KMS-11 (cell line): ENCODE measurements at regions not wholly inside any gene's neighbourhood (a gene's known extent, or its start where the extent isn't known, plus 50 kb on each side); places are given as distances from the start of the nearest gene placed in this dataset.

ENCODE experiments used
- H2AFZ ChIP-seq: fragments of 200-600 bp; sonication (generic); 2 replicates; pipeline ENCODE4 v1.6.1; 2016; ENCODE audit warnings: antibody characterized with exemption, mixed run types, low read depth
- H3K27ac ChIP-seq: fragments of 200-600 bp; sonication (generic); 2 replicates; pipeline ENCODE4 v1.6.1; 2016; ENCODE audit warnings: mild to moderate bottlenecking, mixed run types
- H3K27me3 ChIP-seq: fragments of 200-600 bp; sonication (generic); 2 replicates; pipeline ENCODE4 v1.6.1; 2017; ENCODE audit warnings: mild to moderate bottlenecking, low read depth, mixed run types, moderate library complexity; ENCODE audit not compliant: insufficient read depth
- H3K36me3 ChIP-seq: fragments of 200-600 bp; sonication (generic); 2 replicates; pipeline ENCODE4 v1.6.1; 2017; ENCODE audit warnings: mild to moderate bottlenecking, mixed run types; ENCODE audit not compliant: insufficient read depth
- H3K4me1 ChIP-seq: fragments of 200-600 bp; sonication (generic); 2 replicates; pipeline ENCODE4 v1.6.1; 2016; ENCODE audit warnings: mild to moderate bottlenecking, low read depth, mixed run types; ENCODE audit not compliant: poor library complexity, severe bottlenecking
- H3K4me2 ChIP-seq: fragments of 200-600 bp; sonication (generic); 2 replicates; pipeline ENCODE4 v1.7.0; 2016; ENCODE audit warnings: mild to moderate bottlenecking, mixed run types
- H3K4me3 ChIP-seq: fragments of 200-600 bp; sonication (generic); IDR thresholded peaks from 2 replicates; pipeline ENCODE4 v1.6.1; 2017; ENCODE audit warnings: low read depth, low read length, mixed read lengths; ENCODE audit not compliant: insufficient read depth
- H3K79me2 ChIP-seq: fragments of 200-600 bp; sonication (generic); 2 replicates; pipeline ENCODE4 v1.6.1; 2016; ENCODE audit warnings: low read depth, mixed run types; ENCODE audit not compliant: insufficient read depth
- H3K9ac ChIP-seq: fragments of 200-600 bp; sonication (generic); 2 replicates; pipeline ENCODE4 v1.6.1; 2016; ENCODE audit warnings: mild to moderate bottlenecking, mixed run types
- H4K20me1 ChIP-seq: fragments of 200-600 bp; sonication (generic); 2 replicates; pipeline ENCODE4 v1.6.1; 2016; ENCODE audit warnings: mild to moderate bottlenecking, mixed run types; ENCODE audit not compliant: insufficient read depth
- TF ChIP-seq, protein P1 (sequence below): fragments of 200-600 bp; sonication (generic); conservative IDR thresholded peaks from 2 replicates; pipeline ENCODE4 v1.6.1; 2017; ENCODE audit warnings: low read depth, mild to moderate bottlenecking, antibody characterized with exemption, low read length, moderate library complexity, mixed read lengths

DNA sequence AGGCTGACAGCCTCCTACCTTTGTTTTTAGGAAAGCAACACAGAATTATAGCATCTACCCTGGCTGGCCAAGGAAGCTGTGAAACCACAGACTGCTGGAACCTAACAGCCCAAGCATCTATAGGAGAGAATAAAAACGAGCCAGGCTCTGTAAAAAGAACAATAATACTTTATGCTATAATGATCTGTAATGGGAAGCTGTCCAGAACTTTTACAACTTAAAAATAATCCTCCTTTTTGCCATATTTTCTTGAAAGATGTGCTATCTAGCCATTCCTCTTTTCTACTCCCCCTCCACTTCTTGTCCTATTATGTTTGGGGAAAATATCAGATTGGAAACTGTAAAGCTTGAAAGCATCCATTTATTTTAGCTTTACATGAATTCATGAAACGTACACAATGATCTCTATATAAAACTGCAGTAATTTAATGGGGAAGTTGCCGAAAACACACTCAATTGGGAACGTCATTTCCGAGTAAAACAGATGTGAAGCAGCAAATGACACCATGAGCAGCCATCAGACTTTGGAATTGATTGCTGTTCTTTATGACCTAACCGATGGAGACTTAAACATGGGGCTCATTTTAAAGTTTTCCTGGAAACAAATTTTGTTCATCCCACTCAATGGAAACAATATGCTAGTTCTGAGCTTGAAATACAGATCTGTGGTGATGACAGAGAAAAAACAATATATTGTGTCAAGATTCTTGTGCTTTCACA lies 450.3 kb upstream of the CLINT1 start:
- Histone ChIP-seq H4K20me1 (no peaks in the 10 kb centered on the region), H3K79me2 (no peaks in the 10 kb centered on the region), H3K4me1 (no peaks in the 10 kb centered on the region), H3K9ac (no peak overlapping the region), H3K4me2 (no peak overlapping the region), H3K36me3 (no peaks in the 10 kb centered on the region), H3K27me3 (no peaks in the 10 kb centered on the region), H3K4me3 (no peak overlapping the region), H2AFZ (no peak overlapping the region), H3K27ac (no peak overlapping the region)
- TF ChIP-seq, protein P1, sequence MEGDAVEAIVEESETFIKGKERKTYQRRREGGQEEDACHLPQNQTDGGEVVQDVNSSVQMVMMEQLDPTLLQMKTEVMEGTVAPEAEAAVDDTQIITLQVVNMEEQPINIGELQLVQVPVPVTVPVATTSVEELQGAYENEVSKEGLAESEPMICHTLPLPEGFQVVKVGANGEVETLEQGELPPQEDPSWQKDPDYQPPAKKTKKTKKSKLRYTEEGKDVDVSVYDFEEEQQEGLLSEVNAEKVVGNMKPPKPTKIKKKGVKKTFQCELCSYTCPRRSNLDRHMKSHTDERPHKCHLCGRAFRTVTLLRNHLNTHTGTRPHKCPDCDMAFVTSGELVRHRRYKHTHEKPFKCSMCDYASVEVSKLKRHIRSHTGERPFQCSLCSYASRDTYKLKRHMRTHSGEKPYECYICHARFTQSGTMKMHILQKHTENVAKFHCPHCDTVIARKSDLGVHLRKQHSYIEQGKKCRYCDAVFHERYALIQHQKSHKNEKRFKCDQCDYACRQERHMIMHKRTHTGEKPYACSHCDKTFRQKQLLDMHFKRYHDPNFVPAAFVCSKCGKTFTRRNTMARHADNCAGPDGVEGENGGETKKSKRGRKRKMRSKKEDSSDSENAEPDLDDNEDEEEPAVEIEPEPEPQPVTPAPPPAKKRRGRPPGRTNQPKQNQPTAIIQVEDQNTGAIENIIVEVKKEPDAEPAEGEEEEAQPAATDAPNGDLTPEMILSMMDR = no peak

GRCh38 chr5:158308429-158309025 lies 449.6 kb upstream of the CLINT1 start:
- Histone ChIP-seq H3K4me2 (no peak overlapping the region), H2AFZ (no peak overlapping the region), H3K36me3 (no peaks in the 10 kb centered on the region), H3K27me3 (no peaks in the 10 kb centered on the region), H3K27ac (no peak overlapping the region), H3K4me1 (no peaks in the 10 kb centered on the region), H3K4me3 (no peak overlapping the region), H3K9ac (no peak overlapping the region), H3K79me2 (no peaks in the 10 kb centered on the region), H4K20me1 (no peaks in the 10 kb centered on the region)
- TF ChIP-seq, protein P1 = no peak

- H3K27me3 ChIP-seq = no peaks in the 10 kb centered on the region
- TF ChIP-seq, protein P1 = no peak
- H3K79me2 ChIP-seq = no peaks in the 10 kb centered on the region
- no peaks in the 10 kb centered on the region for H3K4me1 ChIP-seq
- no peak overlapping the region for H3K4me3 ChIP-seq
- H3K27ac ChIP-seq = no peak overlapping the region
- no peaks in the 10 kb centered on the region for H4K20me1 ChIP-seq
- no peak overlapping the region for H3K4me2 ChIP-seq
- no peak overlapping the region for H3K9ac ChIP-seq
- no peak overlapping the region for H2AFZ ChIP-seq
- no peaks in the 10 kb centered on the region for H3K36me3 ChIP-seq
Observed at GRCh38 chr5:158305861-158306260, 446.9 kb upstream of the CLINT1 start.

DNA sequence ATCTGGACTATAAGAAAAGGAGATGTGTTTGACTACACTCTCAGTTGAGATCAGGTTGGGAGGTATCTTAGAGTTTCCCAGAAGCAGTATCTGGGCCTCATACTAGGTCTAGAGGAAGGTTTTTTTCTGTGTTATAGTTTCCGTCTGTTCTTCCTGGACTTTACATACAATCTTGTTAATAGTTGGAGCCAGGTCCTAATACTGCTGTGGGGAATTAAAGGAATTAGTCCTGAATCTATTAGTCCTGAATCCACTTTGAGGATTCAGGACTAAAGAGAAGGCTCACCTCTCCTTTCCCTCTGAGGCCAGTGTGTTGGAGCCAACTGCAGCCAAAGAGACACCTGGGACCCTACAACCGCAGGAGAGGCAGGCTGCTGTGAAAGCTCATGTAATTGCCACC lies 445.7 kb upstream of the CLINT1 start:
- Histone ChIP-seq H3K9ac (no peak overlapping the region), H3K79me2 (no peaks in the 10 kb centered on the region), H2AFZ (no peak overlapping the region), H3K4me3 (no peak overlapping the region), H3K4me1 (no peaks in the 10 kb centered on the region), H3K4me2 (no peak overlapping the region), H3K27ac (no peak overlapping the region), H3K36me3 (no peaks in the 10 kb centered on the region), H4K20me1 (no peaks in the 10 kb centered on the region), H3K27me3 (no peaks in the 10 kb centered on the region)
- TF ChIP-seq, protein P1 = no peak
